Ascending aorta (tissue), 2 donors: ENCODE measurements at regions not wholly inside any gene's neighbourhood (a gene's known extent, or its start where the extent isn't known, plus 50 kb on each side); places are given as distances from the start of the nearest gene placed in this dataset.
"Not testable (repeated sequence)": the region's sequence is repeated elsewhere in the genome, so short reads cannot be mapped to it uniquely, and the experiment has no call there.

Experiments used
- DNase-seq, 2 donors: peaks; one replicate each; pipeline ENCODE4 v3.0.0-alpha.2; 2019; ENCODE audit warnings: low spot score in 2 of 2
- H3K27ac ChIP-seq, 2 donors: fragments of 200-600 bp; sonication (generic); one replicate each; pipeline ENCODE4 v1.5.1; 2016 to 2017; ENCODE audit warnings: mild to moderate bottlenecking in 1 of 2
- H3K27me3 ChIP-seq: fragments of 200-600 bp; sonication (generic); one replicate; pipeline ENCODE4 v1.5.1; 2017
- H3K36me3 ChIP-seq, 2 donors: fragments of 200-600 bp; sonication (generic); one replicate each; pipeline ENCODE4 v1.5.1; 2016
- H3K4me1 ChIP-seq, 2 donors: fragments of 200-600 bp; sonication (generic); one replicate each; pipeline ENCODE4 v1.5.1; 2016 to 2017; ENCODE audit warnings: mild to moderate bottlenecking in 1 of 2
- H3K4me3 ChIP-seq, 2 donors: fragments of 200-600 bp; sonication (generic); one replicate each; pipeline ENCODE4 v1.5.1; 2016 to 2017; ENCODE audit warnings: mild to moderate bottlenecking in 1 of 2
- H3K9me3 ChIP-seq, 2 donors: fragments of 200-600 bp; sonication (generic); one replicate each; pipeline ENCODE4 v1.5.1; 2016
- intact Hi-C: fragments of 100-400 bp; cut with DNase I; formaldehyde crosslinking; loops from one replicate; pipeline ENCODE4 v1.15.1; 2023
- TF ChIP-seq, protein P1 (sequence below), 3 experiments: fragments of 200-600 bp in 2 of 3; fragments of 450-650 bp in 1 of 3; sonication (generic) in 2 of 3; IDR thresholded peaks; one replicate each; pipeline ENCODE4 v1.5.1; 2016 to 2019; ENCODE audit warnings: antibody characterized with exemption in 3 of 3, mild to moderate bottlenecking in 1 of 3, moderate library complexity in 1 of 3

DNA sequence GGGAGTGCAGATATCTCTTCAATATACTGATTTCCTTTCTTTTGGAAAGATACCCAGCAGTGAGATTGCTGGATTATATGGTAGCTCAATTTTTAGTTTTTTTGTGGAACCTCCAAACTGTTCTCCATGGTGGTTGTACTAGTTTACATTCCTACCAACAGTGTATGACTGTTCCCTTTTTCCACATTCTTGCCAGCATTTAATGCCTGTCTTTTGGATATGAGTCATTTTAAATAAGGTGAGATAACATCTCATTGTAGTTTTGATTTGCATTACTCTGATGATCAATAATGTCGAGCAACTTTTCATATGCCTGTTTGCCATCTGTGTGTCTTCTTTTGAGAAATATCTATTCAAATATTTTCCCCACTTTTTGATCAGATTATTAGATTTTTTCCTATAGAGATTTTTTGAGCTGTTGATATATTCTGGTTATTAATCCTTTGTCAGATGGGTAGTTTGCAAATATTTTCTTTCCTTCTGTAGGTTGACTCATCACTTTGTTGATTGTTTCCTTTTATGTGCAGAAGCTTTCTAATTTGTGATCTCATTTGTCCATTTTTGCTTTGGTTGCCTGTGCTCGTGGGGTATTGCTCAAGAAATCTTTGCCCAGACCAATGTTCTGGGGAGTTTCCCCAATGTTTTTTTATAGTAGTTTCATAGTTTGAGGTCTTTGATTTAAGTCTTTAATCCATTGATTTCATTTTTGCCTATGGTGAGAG, 552.7 kb downstream of the ZNF674 start:
- H3K27me3 ChIP-seq = no peaks in the 10 kb centered on the region
- H3K4me1 ChIP-seq = no peaks in the 10 kb centered on the region
- H3K4me3 ChIP-seq = no peak overlapping the region
- no peaks in the 10 kb centered on the region for H3K36me3 ChIP-seq
- H3K9me3 ChIP-seq = peaks cover 0 to 13% of the 10 kb centered on the region in 2 donors
- no peak overlapping the region for H3K27ac ChIP-seq
- DNase-seq = no peak
- TF ChIP-seq, protein P1, sequence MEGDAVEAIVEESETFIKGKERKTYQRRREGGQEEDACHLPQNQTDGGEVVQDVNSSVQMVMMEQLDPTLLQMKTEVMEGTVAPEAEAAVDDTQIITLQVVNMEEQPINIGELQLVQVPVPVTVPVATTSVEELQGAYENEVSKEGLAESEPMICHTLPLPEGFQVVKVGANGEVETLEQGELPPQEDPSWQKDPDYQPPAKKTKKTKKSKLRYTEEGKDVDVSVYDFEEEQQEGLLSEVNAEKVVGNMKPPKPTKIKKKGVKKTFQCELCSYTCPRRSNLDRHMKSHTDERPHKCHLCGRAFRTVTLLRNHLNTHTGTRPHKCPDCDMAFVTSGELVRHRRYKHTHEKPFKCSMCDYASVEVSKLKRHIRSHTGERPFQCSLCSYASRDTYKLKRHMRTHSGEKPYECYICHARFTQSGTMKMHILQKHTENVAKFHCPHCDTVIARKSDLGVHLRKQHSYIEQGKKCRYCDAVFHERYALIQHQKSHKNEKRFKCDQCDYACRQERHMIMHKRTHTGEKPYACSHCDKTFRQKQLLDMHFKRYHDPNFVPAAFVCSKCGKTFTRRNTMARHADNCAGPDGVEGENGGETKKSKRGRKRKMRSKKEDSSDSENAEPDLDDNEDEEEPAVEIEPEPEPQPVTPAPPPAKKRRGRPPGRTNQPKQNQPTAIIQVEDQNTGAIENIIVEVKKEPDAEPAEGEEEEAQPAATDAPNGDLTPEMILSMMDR (IDR thresholded peaks at IDR 0.05) = no peak
- intact Hi-C loops = no loop called here

DNA sequence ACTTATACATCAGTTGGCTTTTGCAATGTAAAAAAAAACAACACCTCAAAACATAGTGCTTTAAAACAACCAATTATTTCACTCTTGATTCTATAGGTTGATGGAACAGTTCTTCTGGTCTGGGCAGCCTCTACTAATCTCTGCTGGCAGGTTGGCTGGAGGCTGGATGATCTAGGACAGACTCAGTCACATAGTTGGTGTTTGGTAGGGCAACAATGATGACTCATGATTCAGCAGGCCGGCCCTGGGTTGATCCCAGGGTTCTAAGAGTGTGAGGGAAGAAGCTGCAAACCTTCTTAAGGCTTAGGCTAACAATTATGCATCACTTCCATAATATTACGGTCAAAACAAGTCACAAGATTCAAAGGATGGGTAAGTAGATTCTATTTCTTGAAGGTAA, 558.2 kb downstream of the ZNF674 start:
- no peaks in the 10 kb centered on the region for H3K36me3 ChIP-seq
- H3K4me1 ChIP-seq = no peaks in the 10 kb centered on the region
- H3K27me3 ChIP-seq = no peaks in the 10 kb centered on the region
- H3K27ac ChIP-seq = no peak overlapping the region
- DNase-seq = no peak
- TF ChIP-seq, protein P1 (IDR thresholded peaks at IDR 0.05) = no peak
- no peak overlapping the region for H3K4me3 ChIP-seq
- peaks cover 0 to 4% of the 10 kb centered on the region in 2 donors for H3K9me3 ChIP-seq
- intact Hi-C loops = no loop called here

DNA sequence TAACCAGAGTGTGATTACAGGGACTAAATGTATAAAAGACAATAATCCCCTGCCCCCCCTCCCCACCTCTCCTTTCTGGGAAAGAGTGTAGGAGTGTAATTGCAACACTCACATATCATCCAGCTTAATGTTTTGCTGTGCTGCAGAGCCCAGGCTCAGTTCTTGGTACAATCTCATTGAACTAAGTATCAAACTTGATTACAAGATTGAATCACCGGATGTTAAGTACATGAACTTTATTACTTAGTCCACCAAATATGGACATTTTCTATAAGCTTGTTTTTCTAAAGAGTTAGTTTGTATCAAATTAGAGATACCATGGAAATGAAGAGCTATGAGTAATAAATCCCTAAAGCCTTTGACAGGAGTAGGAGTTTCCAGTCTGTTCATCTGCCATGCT, 559.1 kb downstream of the ZNF674 start:
- TF ChIP-seq, protein P1 (IDR thresholded peaks at IDR 0.05) = no peak
- Histone ChIP-seq H3K27me3 (no peaks in the 10 kb centered on the region), H3K27ac (no peak overlapping the region), H3K4me3 (no peak overlapping the region), H3K9me3 (peaks cover 0 to 4% of the 10 kb centered on the region in 2 donors), H3K4me1 (no peaks in the 10 kb centered on the region), H3K36me3 (no peaks in the 10 kb centered on the region)
- intact Hi-C loops = no loop called here
- DNase-seq = no peak

- H3K27me3 ChIP-seq, H3K27ac ChIP-seq, DNase-seq, H3K4me3 ChIP-seq, H3K36me3 ChIP-seq, intact Hi-C loops, H3K4me1 ChIP-seq, H3K9me3 ChIP-seq: not testable (repeated sequence)
These were observed 562.1 kb downstream of the ZNF674 start for GRCh38 chrX:45982958-45983727.

DNA sequence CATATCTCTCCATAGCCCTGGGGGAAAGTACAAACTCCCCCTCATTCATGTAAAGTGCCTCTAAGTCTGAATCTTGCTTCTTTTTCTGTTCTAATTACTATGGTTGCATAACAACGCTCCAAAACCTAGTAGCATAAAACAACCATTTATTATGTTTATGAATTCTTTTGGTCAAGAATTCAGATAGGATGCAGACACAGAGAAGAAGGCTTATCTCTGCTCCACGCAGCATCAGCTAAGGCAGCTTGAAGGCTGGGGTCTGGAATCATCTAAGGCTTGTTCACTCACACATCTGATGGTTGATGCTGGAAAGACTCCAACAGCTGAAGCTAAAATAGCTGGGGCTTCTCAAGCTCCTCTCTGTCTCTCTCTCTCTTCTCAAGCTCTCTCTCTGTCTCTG, 564.5 kb downstream of the ZNF674 start:
- Histone ChIP-seq H3K9me3 (peaks cover 0 to 4% of the 10 kb centered on the region in 2 donors), H3K4me1 (no peaks in the 10 kb centered on the region), H3K4me3 (no peak overlapping the region), H3K27ac (no peak overlapping the region), H3K27me3 (no peaks in the 10 kb centered on the region), H3K36me3 (no peaks in the 10 kb centered on the region)
- intact Hi-C loops = no loop called here
- TF ChIP-seq, protein P1 (IDR thresholded peaks at IDR 0.05) = no peak
- no peak for DNase-seq

DNA sequence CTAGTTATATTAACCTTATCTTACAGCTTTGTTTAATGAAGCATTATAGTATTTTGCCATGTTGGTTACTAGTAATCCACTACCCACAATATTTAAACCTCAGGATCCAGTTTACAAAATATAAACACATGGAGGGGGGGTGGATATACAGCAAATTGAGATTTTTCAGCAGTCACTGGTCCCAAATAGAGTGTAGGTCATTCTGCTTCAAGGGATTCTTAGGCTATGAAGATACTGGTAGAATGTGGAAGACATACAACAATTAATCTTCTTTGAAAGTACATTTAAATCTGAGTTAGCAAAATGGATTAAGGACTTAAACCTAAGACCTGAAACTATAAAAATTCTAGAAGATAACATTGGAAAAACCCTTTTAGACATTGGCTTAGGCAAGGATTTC, 569.6 kb downstream of the ZNF674 start:
- intact Hi-C loops = no loop called here
- no peaks in the 10 kb centered on the region for H3K9me3 ChIP-seq
- TF ChIP-seq, protein P1 (IDR thresholded peaks at IDR 0.05) = no peak
- H3K27me3 ChIP-seq = no peaks in the 10 kb centered on the region
- H3K27ac ChIP-seq = no peak overlapping the region
- no peak for DNase-seq
- H3K4me1 ChIP-seq = no peaks in the 10 kb centered on the region
- H3K4me3 ChIP-seq = no peak overlapping the region
- no peaks in the 10 kb centered on the region for H3K36me3 ChIP-seq
